HL-60 (cell line): ENCODE measurements at regions not wholly inside any gene's neighbourhood (a gene's known extent, or its start where the extent isn't known, plus 50 kb on each side); places are given as distances from the start of the nearest gene placed in this dataset.
"Not testable (repeated sequence)": the region's sequence is repeated elsewhere in the genome, so short reads cannot be mapped to it uniquely, and the experiment has no call there.

Experiments
- DNase-seq, 2 experiments: peaks; one replicate each; pipeline ENCODE4 v3.0.0-alpha.2; 2010 to 2020; ENCODE audit warnings: low read depth in 1 of 2, low spot score in 1 of 2
- H3K27ac ChIP-seq: fragments of 250-450 bp; sonication (Bioruptor Pico); replicated peaks from 2 replicates; pipeline ENCODE4 v1.5.1; 2020; ENCODE audit warnings: mild to moderate bottlenecking, moderate library complexity
- H3K27me3 ChIP-seq: fragments of 250-450 bp; sonication (Bioruptor Pico); 2 replicates; pipeline ENCODE4 v1.5.1; 2021; ENCODE audit warnings: mild to moderate bottlenecking, moderate library complexity; ENCODE audit not compliant: insufficient read depth, poor library complexity, severe bottlenecking
- H3K4me3 ChIP-seq: replicated peaks from 2 replicates; pipeline ENCODE4 v1.5.1; 2011; ENCODE audit warnings: mild to moderate bottlenecking, control low read depth, low read length; ENCODE audit not compliant: insufficient read depth
- GABPA ChIP-seq: IDR thresholded peaks from 2 replicates; pipeline ENCODE4 v1.6.1; 2012; ENCODE audit warnings: low read depth
- POLR2AphosphoS5 ChIP-seq: IDR thresholded peaks from 2 replicates; pipeline ENCODE4 v1.6.1; 2012; ENCODE audit warnings: low read depth
- REST ChIP-seq: IDR thresholded peaks from 2 replicates; pipeline ENCODE4 v1.6.1; 2012; ENCODE audit warnings: low read depth; ENCODE audit not compliant: insufficient replicate concordance
- SPI1 ChIP-seq: IDR thresholded peaks from 2 replicates; pipeline ENCODE4 v1.6.1; 2012; ENCODE audit warnings: low read depth, mild to moderate bottlenecking, borderline replicate concordance
- TF ChIP-seq, protein P1 (sequence below): IDR thresholded peaks from one replicate; pipeline ENCODE4 v1.5.1; 2011; ENCODE audit warnings: low read length, control low read depth, inconsistent platforms; ENCODE audit not compliant: insufficient read depth

DNA sequence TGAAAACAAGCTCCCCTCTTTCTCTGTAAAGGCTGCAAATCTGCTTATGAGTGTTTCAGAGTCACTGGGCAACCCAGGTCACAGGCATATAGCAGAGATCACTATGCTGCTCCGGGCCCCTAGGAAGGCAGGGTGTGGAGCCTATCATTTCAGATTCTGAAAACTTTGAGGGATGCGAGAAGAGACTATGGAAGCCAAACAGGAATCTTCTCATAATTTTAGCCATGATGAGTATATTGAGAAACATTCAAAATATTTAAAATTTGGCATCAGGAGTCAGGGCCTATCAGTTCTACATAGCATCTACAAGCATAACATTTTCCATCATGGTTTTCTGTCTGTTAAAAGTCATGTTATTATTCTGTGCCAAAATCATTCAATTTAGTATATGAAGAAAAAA, 61.7 kb upstream of the ATXN3L start:
- H3K27me3 ChIP-seq, result no peaks in the 10 kb centered on the region
- TF ChIP-seq POLR2AphosphoS5 (no peak), GABPA (no peak), SPI1 (no peak), REST (no peak)
- TF ChIP-seq, protein P1, sequence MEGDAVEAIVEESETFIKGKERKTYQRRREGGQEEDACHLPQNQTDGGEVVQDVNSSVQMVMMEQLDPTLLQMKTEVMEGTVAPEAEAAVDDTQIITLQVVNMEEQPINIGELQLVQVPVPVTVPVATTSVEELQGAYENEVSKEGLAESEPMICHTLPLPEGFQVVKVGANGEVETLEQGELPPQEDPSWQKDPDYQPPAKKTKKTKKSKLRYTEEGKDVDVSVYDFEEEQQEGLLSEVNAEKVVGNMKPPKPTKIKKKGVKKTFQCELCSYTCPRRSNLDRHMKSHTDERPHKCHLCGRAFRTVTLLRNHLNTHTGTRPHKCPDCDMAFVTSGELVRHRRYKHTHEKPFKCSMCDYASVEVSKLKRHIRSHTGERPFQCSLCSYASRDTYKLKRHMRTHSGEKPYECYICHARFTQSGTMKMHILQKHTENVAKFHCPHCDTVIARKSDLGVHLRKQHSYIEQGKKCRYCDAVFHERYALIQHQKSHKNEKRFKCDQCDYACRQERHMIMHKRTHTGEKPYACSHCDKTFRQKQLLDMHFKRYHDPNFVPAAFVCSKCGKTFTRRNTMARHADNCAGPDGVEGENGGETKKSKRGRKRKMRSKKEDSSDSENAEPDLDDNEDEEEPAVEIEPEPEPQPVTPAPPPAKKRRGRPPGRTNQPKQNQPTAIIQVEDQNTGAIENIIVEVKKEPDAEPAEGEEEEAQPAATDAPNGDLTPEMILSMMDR, result no peak
- DNase-seq, result no peak
- H3K4me3 ChIP-seq, result no peak overlapping the region
- H3K27ac ChIP-seq, result no peak overlapping the region

DNA sequence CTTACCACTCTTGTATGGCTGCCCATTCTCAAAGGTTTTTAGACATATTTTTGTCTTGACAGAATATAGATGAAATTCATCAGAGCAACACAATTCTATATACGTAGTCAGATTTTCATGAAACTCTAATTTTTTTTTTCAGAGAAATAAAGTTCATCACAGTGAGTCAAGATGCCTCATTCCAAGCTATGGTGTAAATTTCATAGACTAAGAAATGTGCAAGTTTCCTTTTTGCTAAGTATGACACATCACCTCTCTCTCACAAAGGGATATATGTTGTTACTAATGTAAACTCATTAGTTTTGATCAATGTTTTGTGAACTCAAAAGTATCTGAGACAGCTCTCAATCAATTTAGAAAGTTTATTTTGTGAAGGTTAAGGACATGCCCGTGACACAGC, 60.4 kb upstream of the ATXN3L start:
- no peak for DNase-seq
- TF ChIP-seq REST (no peak), SPI1 (no peak), POLR2AphosphoS5 (no peak), GABPA (no peak)
- TF ChIP-seq, protein P1, result no peak
- no peak overlapping the region for H3K4me3 ChIP-seq
- no peaks in the 10 kb centered on the region for H3K27me3 ChIP-seq
- H3K27ac ChIP-seq, result no peak overlapping the region

DNA sequence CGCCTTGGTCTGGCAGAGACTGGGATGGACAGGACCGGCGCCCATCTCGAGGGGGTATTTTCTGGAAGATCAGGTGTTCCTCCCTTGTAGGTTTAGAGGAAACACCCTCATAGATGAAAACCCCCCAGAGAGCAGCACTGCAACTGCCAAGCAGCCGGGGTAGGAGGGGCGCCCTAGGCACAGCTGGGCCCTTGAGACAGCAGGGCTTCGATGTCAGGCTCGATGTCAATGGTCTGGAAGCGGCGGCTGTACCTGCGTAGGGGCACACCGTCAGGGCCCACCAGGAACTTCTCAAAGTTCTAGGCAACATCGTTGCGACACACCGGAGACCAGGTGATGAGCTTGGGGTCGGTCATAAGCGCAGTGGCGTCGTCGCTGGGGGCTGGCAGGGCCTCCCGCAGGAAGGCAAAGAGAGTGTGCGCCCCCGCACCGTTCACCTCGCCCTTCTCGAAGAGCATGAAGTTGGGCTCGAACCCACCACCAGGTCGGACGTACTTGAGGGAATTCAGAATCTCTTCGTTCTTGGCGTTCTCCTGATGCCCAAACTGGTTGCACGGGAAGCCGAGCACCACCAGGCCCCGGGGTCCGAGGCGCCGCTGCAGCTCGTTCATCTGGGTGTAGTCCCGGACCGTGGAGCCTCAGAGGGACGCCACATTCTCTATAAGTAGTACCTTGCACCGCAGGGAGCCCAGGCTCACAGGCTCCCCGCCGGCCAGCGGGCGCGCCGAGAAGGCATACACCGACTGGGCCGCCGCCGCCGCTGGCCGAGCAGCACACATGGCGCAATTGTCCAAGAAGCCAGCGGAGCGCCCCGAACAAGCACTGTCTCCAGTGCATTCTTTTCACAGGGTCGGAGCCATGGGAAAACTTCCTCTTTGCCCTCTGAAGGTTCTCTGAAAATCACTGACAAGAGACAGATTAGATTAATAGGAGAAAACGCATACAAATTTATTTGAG, 59.0 kb upstream of the ATXN3L start:
- not testable (repeated sequence) for H3K27me3 ChIP-seq, H3K4me3 ChIP-seq, H3K27ac ChIP-seq, DNase-seq

DNA sequence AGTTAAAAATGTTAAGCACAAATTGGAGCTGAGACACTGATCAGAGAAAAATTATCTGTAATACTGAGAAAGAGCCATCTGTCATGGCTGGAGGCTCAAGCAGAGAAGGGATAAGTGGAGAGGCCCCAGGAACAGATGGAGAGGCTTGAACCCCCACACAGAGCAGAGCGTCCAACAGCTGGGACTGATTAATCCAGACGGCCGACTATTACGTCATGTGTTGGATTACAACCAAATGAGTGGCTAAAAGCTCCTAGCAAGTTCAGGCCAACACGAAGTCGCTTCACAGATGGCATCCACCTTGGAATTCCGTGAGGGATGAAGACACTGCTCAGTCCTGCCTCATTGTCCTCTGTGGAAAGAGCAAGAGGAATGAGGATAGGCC, 57.7 kb upstream of the ATXN3L start:
- H3K27ac ChIP-seq, result no peak overlapping the region
- no peaks in the 10 kb centered on the region for H3K27me3 ChIP-seq
- TF ChIP-seq, protein P1, result no peak
- TF ChIP-seq SPI1 (no peak), POLR2AphosphoS5 (no peak), GABPA (no peak), REST (no peak)
- no peak for DNase-seq
- H3K4me3 ChIP-seq, result no peak overlapping the region
